ENCODE measurements at regions not wholly inside any gene's neighbourhood (a gene's known extent, or its start where the extent isn't known, plus 50 kb on each side); places are given as distances from the start of the nearest gene placed in this dataset.

DNA sequence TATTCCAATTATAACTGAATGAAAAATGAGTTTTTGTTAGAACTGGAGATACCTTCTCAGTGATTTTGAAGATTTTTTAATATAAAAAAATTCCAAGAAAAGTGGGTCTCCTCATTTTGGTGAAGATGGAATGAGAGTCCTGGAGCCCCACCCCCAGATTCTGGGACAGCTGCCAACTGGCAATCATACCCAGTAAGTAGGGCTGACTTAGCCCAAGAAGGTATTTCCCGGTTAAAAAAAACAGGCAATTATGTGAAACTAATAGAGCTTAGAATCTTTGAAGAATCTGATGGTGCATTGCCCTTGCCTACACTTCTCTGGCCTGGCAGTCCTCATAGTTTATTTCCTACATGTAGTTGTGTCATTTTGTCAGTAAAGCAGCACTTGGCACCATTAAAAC is 52.8 kb upstream of the VWDE start:
- TF ChIP-seq, protein P1, sequence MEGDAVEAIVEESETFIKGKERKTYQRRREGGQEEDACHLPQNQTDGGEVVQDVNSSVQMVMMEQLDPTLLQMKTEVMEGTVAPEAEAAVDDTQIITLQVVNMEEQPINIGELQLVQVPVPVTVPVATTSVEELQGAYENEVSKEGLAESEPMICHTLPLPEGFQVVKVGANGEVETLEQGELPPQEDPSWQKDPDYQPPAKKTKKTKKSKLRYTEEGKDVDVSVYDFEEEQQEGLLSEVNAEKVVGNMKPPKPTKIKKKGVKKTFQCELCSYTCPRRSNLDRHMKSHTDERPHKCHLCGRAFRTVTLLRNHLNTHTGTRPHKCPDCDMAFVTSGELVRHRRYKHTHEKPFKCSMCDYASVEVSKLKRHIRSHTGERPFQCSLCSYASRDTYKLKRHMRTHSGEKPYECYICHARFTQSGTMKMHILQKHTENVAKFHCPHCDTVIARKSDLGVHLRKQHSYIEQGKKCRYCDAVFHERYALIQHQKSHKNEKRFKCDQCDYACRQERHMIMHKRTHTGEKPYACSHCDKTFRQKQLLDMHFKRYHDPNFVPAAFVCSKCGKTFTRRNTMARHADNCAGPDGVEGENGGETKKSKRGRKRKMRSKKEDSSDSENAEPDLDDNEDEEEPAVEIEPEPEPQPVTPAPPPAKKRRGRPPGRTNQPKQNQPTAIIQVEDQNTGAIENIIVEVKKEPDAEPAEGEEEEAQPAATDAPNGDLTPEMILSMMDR (conservative IDR thresholded peaks at IDR 0.05 in 1 of 2, IDR thresholded peaks at IDR 0.05 in 1 of 2; ENCODE audit: low read depth in 1 of 2, low read length in 2 of 2): no peak
- TF ChIP-seq EZH2 (IDR thresholded peaks at IDR 0.05; ENCODE audit: low read length, missing control alignments): no peak

All from fibroblast of lung (primary cell).